ENCODE measurements at regions not wholly inside any gene's neighbourhood (a gene's known extent, or its start where the extent isn't known, plus 50 kb on each side); places are given as distances from the start of the nearest gene placed in this dataset.

DNA sequence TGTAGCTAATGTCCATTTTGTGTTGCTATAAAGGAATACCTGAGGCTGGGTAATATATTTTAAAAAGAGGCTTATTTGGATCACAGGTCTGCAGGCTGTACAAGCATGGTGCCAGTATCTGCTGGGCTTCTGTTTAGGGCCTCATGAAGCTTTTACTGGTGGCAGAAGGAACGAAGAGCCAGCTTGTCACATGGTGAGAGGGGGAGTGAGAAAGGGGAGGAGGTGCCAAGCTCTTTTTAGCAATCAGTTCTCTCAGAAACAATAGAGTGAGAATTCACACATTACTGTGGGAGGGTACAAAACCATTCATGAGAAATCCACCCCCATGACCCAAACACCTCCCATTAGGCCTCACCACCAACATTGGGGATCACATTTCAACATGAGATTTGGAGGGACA is 340.9 kb downstream of the RASEF start:
- Histone ChIP-seq H2AFZ (ENCODE audit: low read depth, low read length, poor library complexity, severe bottlenecking) (no peak overlapping the region), H3K4me3 (replicated peaks in 1 of 2; ENCODE audit: low read depth in 1 of 2, low read length in 2 of 2) (no peak overlapping the region), H3K4me2 (ENCODE audit: low read length) (no peak overlapping the region), H3K27me3 (ENCODE audit: insufficient read depth, low read length) (no peaks in the 10 kb centered on the region), H3K79me2 (ENCODE audit: insufficient read depth, low read length) (no peaks in the 10 kb centered on the region), H3K4me1 (ENCODE audit: control insufficient read depth in 1 of 2, insufficient read depth in 2 of 2, low read length in 2 of 2) (no peaks in the 10 kb centered on the region), H3K9me2 (ENCODE audit: insufficient read depth) (no peaks in the 10 kb centered on the region), H3K9me3 (ENCODE audit: control insufficient read depth in 1 of 2, insufficient read depth in 1 of 2, low read depth in 1 of 2, low read length in 2 of 2) (no peaks in the 10 kb centered on the region; a peak in 1 of 4 replicates), H4K20me1 (ENCODE audit: insufficient read depth) (no peaks in the 10 kb centered on the region), H3K9ac (ENCODE audit: low read length) (no peak overlapping the region), H3K27ac (ENCODE audit: low read depth, low read length) (no peak overlapping the region), H3K36me3 (ENCODE audit: control insufficient read depth in 1 of 2, insufficient read depth in 2 of 2, low read length in 2 of 2) (no peaks in the 10 kb centered on the region)
- POLR2A ChIA-PET, result no interaction called here
- no peak for TF ChIP-seq EZH2 (IDR thresholded peaks at IDR 0.05)
- TF ChIP-seq JUND (IDR thresholded peaks at IDR 0.05), result no peak
- TF ChIP-seq, protein P1, sequence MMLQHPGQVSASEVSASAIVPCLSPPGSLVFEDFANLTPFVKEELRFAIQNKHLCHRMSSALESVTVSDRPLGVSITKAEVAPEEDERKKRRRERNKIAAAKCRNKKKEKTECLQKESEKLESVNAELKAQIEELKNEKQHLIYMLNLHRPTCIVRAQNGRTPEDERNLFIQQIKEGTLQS (IDR thresholded peaks at IDR 0.05), result no peak
- TF ChIP-seq EZH2phosphoT487 (IDR thresholded peaks at IDR 0.05; ENCODE audit: borderline replicate concordance), result no peak
- TF ChIP-seq ZNF274 (IDR thresholded peaks at IDR 0.05; ENCODE audit: low read depth, low read length), result no peak
- TF ChIP-seq SP1 (IDR thresholded peaks at IDR 0.05; ENCODE audit: low read depth), result no peak
- TF ChIP-seq SRF (IDR thresholded peaks at IDR 0.05; ENCODE audit: low read depth), result no peak
- no peak for TF ChIP-seq CEBPB (IDR thresholded peaks at IDR 0.05; ENCODE audit: low read depth)
- no peak for TF ChIP-seq YY1 (IDR thresholded peaks at IDR 0.05; ENCODE audit: extremely low read depth, insufficient replicate concordance, low read depth, low read length)
- no peak for TF ChIP-seq ELF1 (IDR thresholded peaks at IDR 0.05; ENCODE audit: borderline replicate concordance, low read depth)
- no peak for TF ChIP-seq RAD21 (IDR thresholded peaks at IDR 0.05; ENCODE audit: low read depth)
- TF ChIP-seq, protein P2, sequence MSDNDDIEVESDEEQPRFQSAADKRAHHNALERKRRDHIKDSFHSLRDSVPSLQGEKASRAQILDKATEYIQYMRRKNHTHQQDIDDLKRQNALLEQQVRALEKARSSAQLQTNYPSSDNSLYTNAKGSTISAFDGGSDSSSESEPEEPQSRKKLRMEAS (IDR thresholded peaks at IDR 0.05), result no peak
- CTCF ChIA-PET, result no interaction called here
- intact Hi-C loops (cut with micrococcal nuclease), result no loop called here
- DNase-seq (ENCODE audit: low read depth, low spot score), result no peak
- BruUV-seq (replicated peaks), result no TSS peak
- no peak for ATAC-seq
- RAD21 ChIA-PET (ENCODE audit: low non-redundant PET in 1 of 2, low total read pairs in 2 of 2, uncharacterized antibody in 2 of 2, unreplicated experiment in 2 of 2), result no interaction called here

DNA sequence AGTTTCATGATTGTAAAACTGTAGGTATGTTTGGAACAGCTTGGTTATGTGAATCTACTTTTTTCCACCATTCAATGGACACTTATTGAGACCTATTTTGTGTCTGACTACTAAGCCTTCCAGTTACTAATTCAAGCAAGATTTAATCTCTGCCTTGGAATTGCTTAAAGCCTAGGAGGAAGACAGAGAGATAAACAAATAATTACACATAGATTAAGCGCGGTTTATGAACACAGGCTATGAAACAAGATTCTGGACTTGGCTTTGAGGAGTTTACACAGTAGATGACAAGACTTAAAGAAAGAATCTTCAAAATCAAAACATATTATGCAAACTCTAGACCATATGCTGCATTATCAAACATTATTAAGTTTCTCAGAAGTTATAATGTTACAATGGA is 340.4 kb downstream of the RASEF start:
- no peaks in the 10 kb centered on the region for H3K36me3 ChIP-seq (ENCODE audit: control insufficient read depth in 1 of 2, insufficient read depth in 2 of 2, low read length in 2 of 2)
- no peaks in the 10 kb centered on the region for H3K9me2 ChIP-seq (ENCODE audit: insufficient read depth)
- ChIA-PET RAD21 (ENCODE audit: low non-redundant PET in 1 of 2, low total read pairs in 2 of 2, uncharacterized antibody in 2 of 2, unreplicated experiment in 2 of 2) (no interaction called here), POLR2A (no interaction called here), CTCF (no interaction called here)
- no peaks in the 10 kb centered on the region for H4K20me1 ChIP-seq (ENCODE audit: insufficient read depth)
- H3K4me2 ChIP-seq (ENCODE audit: low read length), result no peak overlapping the region
- H3K9ac ChIP-seq (ENCODE audit: low read length), result no peak overlapping the region
- no peaks in the 10 kb centered on the region for H3K4me1 ChIP-seq (ENCODE audit: control insufficient read depth in 1 of 2, insufficient read depth in 2 of 2, low read length in 2 of 2)
- TF ChIP-seq TCF7L2 (IDR thresholded peaks at IDR 0.05; ENCODE audit: borderline replicate concordance, extremely low read depth, insufficient read depth, insufficient read length), result no peak
- TF ChIP-seq, protein P2 (IDR thresholded peaks at IDR 0.05), result no peak
- TF ChIP-seq, protein P3, sequence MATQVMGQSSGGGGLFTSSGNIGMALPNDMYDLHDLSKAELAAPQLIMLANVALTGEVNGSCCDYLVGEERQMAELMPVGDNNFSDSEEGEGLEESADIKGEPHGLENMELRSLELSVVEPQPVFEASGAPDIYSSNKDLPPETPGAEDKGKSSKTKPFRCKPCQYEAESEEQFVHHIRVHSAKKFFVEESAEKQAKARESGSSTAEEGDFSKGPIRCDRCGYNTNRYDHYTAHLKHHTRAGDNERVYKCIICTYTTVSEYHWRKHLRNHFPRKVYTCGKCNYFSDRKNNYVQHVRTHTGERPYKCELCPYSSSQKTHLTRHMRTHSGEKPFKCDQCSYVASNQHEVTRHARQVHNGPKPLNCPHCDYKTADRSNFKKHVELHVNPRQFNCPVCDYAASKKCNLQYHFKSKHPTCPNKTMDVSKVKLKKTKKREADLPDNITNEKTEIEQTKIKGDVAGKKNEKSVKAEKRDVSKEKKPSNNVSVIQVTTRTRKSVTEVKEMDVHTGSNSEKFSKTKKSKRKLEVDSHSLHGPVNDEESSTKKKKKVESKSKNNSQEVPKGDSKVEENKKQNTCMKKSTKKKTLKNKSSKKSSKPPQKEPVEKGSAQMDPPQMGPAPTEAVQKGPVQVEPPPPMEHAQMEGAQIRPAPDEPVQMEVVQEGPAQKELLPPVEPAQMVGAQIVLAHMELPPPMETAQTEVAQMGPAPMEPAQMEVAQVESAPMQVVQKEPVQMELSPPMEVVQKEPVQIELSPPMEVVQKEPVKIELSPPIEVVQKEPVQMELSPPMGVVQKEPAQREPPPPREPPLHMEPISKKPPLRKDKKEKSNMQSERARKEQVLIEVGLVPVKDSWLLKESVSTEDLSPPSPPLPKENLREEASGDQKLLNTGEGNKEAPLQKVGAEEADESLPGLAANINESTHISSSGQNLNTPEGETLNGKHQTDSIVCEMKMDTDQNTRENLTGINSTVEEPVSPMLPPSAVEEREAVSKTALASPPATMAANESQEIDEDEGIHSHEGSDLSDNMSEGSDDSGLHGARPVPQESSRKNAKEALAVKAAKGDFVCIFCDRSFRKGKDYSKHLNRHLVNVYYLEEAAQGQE (IDR thresholded peaks at IDR 0.05; ENCODE audit: low read depth), result no peak
- no peak for TF ChIP-seq RAD21 (IDR thresholded peaks at IDR 0.05; ENCODE audit: low read depth)
- TF ChIP-seq FOSL1 (IDR thresholded peaks at IDR 0.05; ENCODE audit: low read depth), result no peak
- TF ChIP-seq YY1 (IDR thresholded peaks at IDR 0.05; ENCODE audit: extremely low read depth, insufficient replicate concordance, low read depth, low read length), result no peak
- DNase-seq (ENCODE audit: low read depth, low spot score) (no peak), ATAC-seq (no peak)
- H3K9me3 ChIP-seq (ENCODE audit: control insufficient read depth in 1 of 2, insufficient read depth in 1 of 2, low read depth in 1 of 2, low read length in 2 of 2), result no peaks in the 10 kb centered on the region; a peak in 1 of 4 replicates
- no TSS peak for BruUV-seq (replicated peaks)
- no peaks in the 10 kb centered on the region for H3K27me3 ChIP-seq (ENCODE audit: insufficient read depth, low read length)
- H3K79me2 ChIP-seq (ENCODE audit: insufficient read depth, low read length), result no peaks in the 10 kb centered on the region
- intact Hi-C loops (cut with micrococcal nuclease), result no loop called here
- H2AFZ ChIP-seq (ENCODE audit: low read depth, low read length, poor library complexity, severe bottlenecking), result no peak overlapping the region
- no peak overlapping the region for H3K4me3 ChIP-seq (replicated peaks in 1 of 2; ENCODE audit: low read depth in 1 of 2, low read length in 2 of 2)
- no peak overlapping the region for H3K27ac ChIP-seq (ENCODE audit: low read depth, low read length)
